Hypothalamus (tissue), 51 donors: ENCODE measurements at regions not wholly inside any gene's neighbourhood (a gene's known extent, or its start where the extent isn't known, plus 50 kb on each side); places are given as distances from the start of the nearest gene placed in this dataset.
"Not testable (repeated sequence)": the region's sequence is repeated elsewhere in the genome, so short reads cannot be mapped to it uniquely, and the experiment has no call there.

Experiments used
- DNase-seq, 51 donors: peaks; one replicate each; lab custom pipeline; 2025; lab: John Stamatoyannopoulos, UW

GRCh38 chrX:121283921-121284320, 236.5 kb downstream of the GLUD2 start:
- DNase-seq, result no peak

- no peak for DNase-seq
Observed at GRCh38 chrX:121298499-121298898, 251.1 kb downstream of the GLUD2 start.

GRCh38 chrX:121301356-121301755, 253.9 kb downstream of the GLUD2 start:
- DNase-seq, result no peak

GRCh38 chrX:121301822-121302221, 254.4 kb downstream of the GLUD2 start:
- no peak for DNase-seq

GRCh38 chrX:121307449-121307848, 260.0 kb downstream of the GLUD2 start:
- no peak for DNase-seq

- DNase-seq, result peak in 20 of 51 donors; percentile 0 to 44 (median 2)
Observed at GRCh38 chrX:121308276-121308805, 260.9 kb downstream of the GLUD2 start.

- no peak for DNase-seq
Observed at GRCh38 chrX:121310820-121311219, 263.4 kb downstream of the GLUD2 start.

GRCh38 chrX:121320441-121320840, 273.0 kb downstream of the GLUD2 start:
- no peak for DNase-seq

GRCh38 chrX:121322159-121322558, 274.7 kb downstream of the GLUD2 start:
- DNase-seq, result no peak

GRCh38 chrX:121323337-121323736, 275.9 kb downstream of the GLUD2 start:
- DNase-seq, result no peak

GRCh38 chrX:121333942-121334341, 286.5 kb downstream of the GLUD2 start:
- DNase-seq, result no peak

- no peak for DNase-seq
Observed at GRCh38 chrX:121336831-121337421, 289.5 kb downstream of the GLUD2 start.

- no peak for DNase-seq
Observed at GRCh38 chrX:121337816-121338215, 290.4 kb downstream of the GLUD2 start.

GRCh38 chrX:121349263-121349662, 301.9 kb downstream of the GLUD2 start:
- no peak for DNase-seq

- DNase-seq, result no peak
Observed at GRCh38 chrX:121356139-121356849, 308.9 kb downstream of the GLUD2 start.

GRCh38 chrX:121356850-121357171, 309.4 kb downstream of the GLUD2 start:
- DNase-seq, result no peak

GRCh38 chrX:121360280-121360679, 312.9 kb downstream of the GLUD2 start:
- DNase-seq, result no peak

- DNase-seq, result no peak
Observed at GRCh38 chrX:121365572-121366161, 318.3 kb downstream of the GLUD2 start.

- no peak for DNase-seq
Observed at GRCh38 chrX:121374471-121374870, 327.1 kb downstream of the GLUD2 start.

GRCh38 chrX:121381915-121382314, 334.5 kb downstream of the GLUD2 start:
- DNase-seq, result not testable (repeated sequence)

GRCh38 chrX:121389976-121390714, 342.7 kb downstream of the GLUD2 start:
- DNase-seq, result no peak
